Brain microvascular endothelial cell (primary cell): ENCODE measurements at regions not wholly inside any gene's neighbourhood (a gene's known extent, or its start where the extent isn't known, plus 50 kb on each side); places are given as distances from the start of the nearest gene placed in this dataset.

Experiments
- DNase-seq: peaks from one replicate; pipeline ENCODE4 v3.0.0-alpha.2; 2020
- H3K27ac ChIP-seq: fragments of 250-450 bp; sonication (Bioruptor Pico); 2 replicates; pipeline ENCODE4 v1.5.1; 2020; ENCODE audit warnings: mild to moderate bottlenecking, moderate library complexity
- H3K27me3 ChIP-seq: fragments of 250-450 bp; sonication (Bioruptor Pico); replicated peaks from 2 replicates; pipeline ENCODE4 v1.5.1; 2020; ENCODE audit warnings: mild to moderate bottlenecking
- H3K36me3 ChIP-seq: fragments of 250-450 bp; sonication (Bioruptor Pico); replicated peaks from 2 replicates; pipeline ENCODE4 v1.5.1; 2020; ENCODE audit warnings: mild to moderate bottlenecking
- H3K4me3 ChIP-seq: 2 replicates; pipeline ENCODE4 v1.5.1; 2011; ENCODE audit warnings: low read depth, mild to moderate bottlenecking, control low read depth, low read length, moderate library complexity
- in situ Hi-C: cut with HindIII; loops from 2 replicates; pipeline ENCODE4 v1.10.0; 2017; ENCODE audit warnings: low sequenced_read_pairs, low pct_ligation_motif_present
- TF ChIP-seq, protein P1 (sequence below): IDR thresholded peaks from 2 replicates; pipeline ENCODE4 v1.5.1; 2011; ENCODE audit warnings: low read depth, mild to moderate bottlenecking, moderate library complexity, low read length, control low read depth, inconsistent platforms; ENCODE audit errors: missing control alignments

DNA sequence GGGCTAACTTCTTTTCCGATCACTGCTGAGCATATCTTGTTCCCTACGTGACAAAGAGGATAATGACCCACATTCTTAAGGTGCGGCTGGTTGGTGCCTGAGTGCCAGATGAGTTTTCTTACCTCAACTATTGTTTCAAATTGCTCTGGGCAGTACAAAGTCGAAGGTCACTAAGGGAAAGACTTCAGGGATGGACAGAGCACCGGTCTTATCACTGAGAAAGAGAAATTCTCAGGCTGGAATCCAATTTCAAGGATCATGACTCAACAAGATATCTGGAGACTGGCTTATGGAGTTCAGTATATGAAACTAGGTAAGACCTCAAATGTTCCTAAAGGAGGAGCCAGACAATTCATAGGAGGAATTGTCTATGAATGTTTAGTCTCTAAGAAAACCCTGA lies 780.3 kb downstream of the SUGCT start:
- Histone ChIP-seq H3K27ac (no peak overlapping the region), H3K27me3 (no peaks in the 10 kb centered on the region)
- DNase-seq = peak; percentile 42

More for the DNA sequence above, 780.3 kb downstream of the SUGCT start:
- Histone ChIP-seq H3K4me3 (no peak overlapping the region), H3K36me3 (no peaks in the 10 kb centered on the region)
- TF ChIP-seq, protein P1, sequence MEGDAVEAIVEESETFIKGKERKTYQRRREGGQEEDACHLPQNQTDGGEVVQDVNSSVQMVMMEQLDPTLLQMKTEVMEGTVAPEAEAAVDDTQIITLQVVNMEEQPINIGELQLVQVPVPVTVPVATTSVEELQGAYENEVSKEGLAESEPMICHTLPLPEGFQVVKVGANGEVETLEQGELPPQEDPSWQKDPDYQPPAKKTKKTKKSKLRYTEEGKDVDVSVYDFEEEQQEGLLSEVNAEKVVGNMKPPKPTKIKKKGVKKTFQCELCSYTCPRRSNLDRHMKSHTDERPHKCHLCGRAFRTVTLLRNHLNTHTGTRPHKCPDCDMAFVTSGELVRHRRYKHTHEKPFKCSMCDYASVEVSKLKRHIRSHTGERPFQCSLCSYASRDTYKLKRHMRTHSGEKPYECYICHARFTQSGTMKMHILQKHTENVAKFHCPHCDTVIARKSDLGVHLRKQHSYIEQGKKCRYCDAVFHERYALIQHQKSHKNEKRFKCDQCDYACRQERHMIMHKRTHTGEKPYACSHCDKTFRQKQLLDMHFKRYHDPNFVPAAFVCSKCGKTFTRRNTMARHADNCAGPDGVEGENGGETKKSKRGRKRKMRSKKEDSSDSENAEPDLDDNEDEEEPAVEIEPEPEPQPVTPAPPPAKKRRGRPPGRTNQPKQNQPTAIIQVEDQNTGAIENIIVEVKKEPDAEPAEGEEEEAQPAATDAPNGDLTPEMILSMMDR = no peak
- in situ Hi-C loops = no loop called here
